ENCODE measurements at regions not wholly inside any gene's neighbourhood (a gene's known extent, or its start where the extent isn't known, plus 50 kb on each side); places are given as distances from the start of the nearest gene placed in this dataset.

DNA sequence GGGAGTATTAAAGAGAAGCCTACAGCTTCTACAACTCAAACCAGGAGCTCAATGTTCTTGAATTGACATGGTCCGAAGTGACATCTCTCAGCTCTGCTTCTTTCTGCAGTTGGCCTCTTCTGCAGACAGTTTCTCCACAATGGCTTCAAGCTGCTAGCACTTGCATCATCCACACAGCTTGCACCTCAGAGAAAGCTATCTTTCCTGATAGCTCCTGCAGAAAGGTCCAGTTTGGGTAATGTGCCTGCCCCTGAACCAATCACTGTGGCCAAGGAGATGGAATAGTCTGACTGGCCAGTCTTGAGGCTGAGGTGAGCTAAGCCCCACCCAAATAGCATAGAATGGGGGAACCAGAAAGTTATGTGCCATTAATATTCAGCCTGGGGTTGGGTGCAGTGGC lies 95.8 kb upstream of the ABCA1 start:
- Histone ChIP-seq H3K4me3 (ENCODE audit: low read length) (no peak overlapping the region), H3K4me1 (ENCODE audit: insufficient read depth, low read length) (no peaks in the 10 kb centered on the region), H3K27me3 (ENCODE audit: control insufficient read depth in 1 of 2, insufficient read depth in 2 of 2, low read length in 2 of 2) (peaks cover 0 to 2% of the 10 kb centered on the region in 2 experiments), H3K36me3 (ENCODE audit: insufficient read depth, low read length) (no peaks in the 10 kb centered on the region), H3K27ac (ENCODE audit: low read depth in 1 of 2, low read length in 2 of 2) (no peak overlapping the region), H3K9me3 (ENCODE audit: control insufficient read depth in 1 of 2, insufficient read depth in 1 of 2, low read length in 2 of 2) (no peaks in the 10 kb centered on the region)
- Mint-ChIP-seq H3K27me3 (no peaks in the 10 kb centered on the region), H3K9me3 (no peaks in the 10 kb centered on the region), H3K36me3 (ENCODE audit: low read depth) (no peaks in the 10 kb centered on the region), H3K4me1 (ENCODE audit: low read depth) (no peaks in the 10 kb centered on the region), H3K4me3 (no peak overlapping the region), H3K27ac (no peak overlapping the region)
- CTCF ChIA-PET = no interaction called here
- TF ChIP-seq, protein P1, sequence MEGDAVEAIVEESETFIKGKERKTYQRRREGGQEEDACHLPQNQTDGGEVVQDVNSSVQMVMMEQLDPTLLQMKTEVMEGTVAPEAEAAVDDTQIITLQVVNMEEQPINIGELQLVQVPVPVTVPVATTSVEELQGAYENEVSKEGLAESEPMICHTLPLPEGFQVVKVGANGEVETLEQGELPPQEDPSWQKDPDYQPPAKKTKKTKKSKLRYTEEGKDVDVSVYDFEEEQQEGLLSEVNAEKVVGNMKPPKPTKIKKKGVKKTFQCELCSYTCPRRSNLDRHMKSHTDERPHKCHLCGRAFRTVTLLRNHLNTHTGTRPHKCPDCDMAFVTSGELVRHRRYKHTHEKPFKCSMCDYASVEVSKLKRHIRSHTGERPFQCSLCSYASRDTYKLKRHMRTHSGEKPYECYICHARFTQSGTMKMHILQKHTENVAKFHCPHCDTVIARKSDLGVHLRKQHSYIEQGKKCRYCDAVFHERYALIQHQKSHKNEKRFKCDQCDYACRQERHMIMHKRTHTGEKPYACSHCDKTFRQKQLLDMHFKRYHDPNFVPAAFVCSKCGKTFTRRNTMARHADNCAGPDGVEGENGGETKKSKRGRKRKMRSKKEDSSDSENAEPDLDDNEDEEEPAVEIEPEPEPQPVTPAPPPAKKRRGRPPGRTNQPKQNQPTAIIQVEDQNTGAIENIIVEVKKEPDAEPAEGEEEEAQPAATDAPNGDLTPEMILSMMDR (IDR thresholded peaks at IDR 0.05) = no peak
- POLR2A ChIA-PET = no interaction called here
- ATAC-seq (ENCODE audit: poor library complexity) (no peak), DNase-seq (no peak)
- intact Hi-C loops (cut with DNase I, micrococcal nuclease) = no loop called here

DNA sequence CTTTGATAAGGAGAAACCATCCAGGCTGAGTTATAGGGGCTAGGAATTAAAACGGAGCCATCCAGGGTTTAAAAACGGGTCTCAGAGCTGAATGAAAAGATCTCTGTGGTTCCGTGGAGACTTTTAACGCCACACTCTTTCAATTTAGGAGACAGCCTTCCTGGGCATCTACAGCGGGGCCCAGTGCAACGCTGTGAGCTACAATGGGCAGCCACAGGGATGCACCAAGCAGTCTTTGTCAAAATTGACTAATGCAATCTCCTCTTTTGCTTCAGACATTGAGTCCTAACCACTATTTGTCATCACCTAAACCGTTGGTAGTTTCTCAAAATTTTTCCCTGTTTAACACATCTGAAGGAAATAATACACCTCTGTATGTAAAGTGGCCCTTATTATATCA lies 96.6 kb upstream of the ABCA1 start:
- peaks cover 0 to under 1% of the 10 kb centered on the region in 2 experiments for H3K27me3 ChIP-seq (ENCODE audit: control insufficient read depth in 1 of 2, insufficient read depth in 2 of 2, low read length in 2 of 2)
- Mint-ChIP-seq H3K36me3 (ENCODE audit: low read depth) (no peaks in the 10 kb centered on the region), H3K27me3 (no peaks in the 10 kb centered on the region), H3K27ac (no peak overlapping the region), H3K9me3 (no peaks in the 10 kb centered on the region), H3K4me1 (ENCODE audit: low read depth) (no peaks in the 10 kb centered on the region), H3K4me3 (no peak overlapping the region)
- no peaks in the 10 kb centered on the region for H3K36me3 ChIP-seq (ENCODE audit: insufficient read depth, low read length)
- H3K9me3 ChIP-seq (ENCODE audit: control insufficient read depth in 1 of 2, insufficient read depth in 1 of 2, low read length in 2 of 2) = no peaks in the 10 kb centered on the region
- POLR2A ChIA-PET = no interaction called here
- ATAC-seq (ENCODE audit: poor library complexity) = no peak
- no peak for DNase-seq
- TF ChIP-seq, protein P1 (IDR thresholded peaks at IDR 0.05) = no peak
- CTCF ChIA-PET = no interaction called here
- no peaks in the 10 kb centered on the region for H3K4me1 ChIP-seq (ENCODE audit: insufficient read depth, low read length)
- intact Hi-C loops (cut with DNase I, micrococcal nuclease) = no loop called here
- no peak overlapping the region for H3K4me3 ChIP-seq (ENCODE audit: low read length)
- no peak overlapping the region for H3K27ac ChIP-seq (ENCODE audit: low read depth in 1 of 2, low read length in 2 of 2)

DNA sequence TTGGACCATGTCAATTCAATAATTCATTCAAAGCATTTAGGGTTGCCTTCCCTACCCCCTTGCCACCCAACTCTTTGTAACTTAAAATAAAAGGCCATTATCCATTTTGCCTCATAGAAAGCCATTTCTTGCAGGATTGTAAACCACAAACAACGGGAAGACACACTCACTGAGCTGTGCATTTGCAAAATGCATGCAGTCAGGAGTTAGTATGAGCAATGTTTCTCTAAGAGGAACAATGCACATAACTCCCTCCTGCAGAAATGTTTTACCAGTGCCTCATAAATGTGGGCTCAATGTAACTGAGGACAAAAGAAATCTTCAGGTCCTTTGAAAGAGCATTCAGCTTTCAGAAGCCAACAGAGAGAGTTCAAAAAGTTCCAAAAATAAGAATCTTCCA lies 98.5 kb upstream of the ABCA1 start:
- intact Hi-C loops (cut with DNase I, micrococcal nuclease) = no loop called here
- H3K9me3 ChIP-seq (ENCODE audit: control insufficient read depth in 1 of 2, insufficient read depth in 1 of 2, low read length in 2 of 2) = no peaks in the 10 kb centered on the region
- DNase-seq (no peak), ATAC-seq (ENCODE audit: poor library complexity) (no peak)
- no peak overlapping the region for H3K4me3 ChIP-seq (ENCODE audit: low read length)
- H3K27ac ChIP-seq (ENCODE audit: low read depth in 1 of 2, low read length in 2 of 2) = no peak overlapping the region
- H3K4me1 ChIP-seq (ENCODE audit: insufficient read depth, low read length) = no peaks in the 10 kb centered on the region
- no peaks in the 10 kb centered on the region for H3K9me3 Mint-ChIP-seq
- CTCF ChIA-PET = no interaction called here
- TF ChIP-seq, protein P1 (IDR thresholded peaks at IDR 0.05) = no peak
- POLR2A ChIA-PET = no interaction called here
- H3K36me3 Mint-ChIP-seq (ENCODE audit: low read depth) = no peaks in the 10 kb centered on the region
- H3K27ac Mint-ChIP-seq = no peak overlapping the region
- H3K4me1 Mint-ChIP-seq (ENCODE audit: low read depth) = no peaks in the 10 kb centered on the region
- no peaks in the 10 kb centered on the region for H3K27me3 Mint-ChIP-seq
- no peaks in the 10 kb centered on the region for H3K36me3 ChIP-seq (ENCODE audit: insufficient read depth, low read length)
- H3K27me3 ChIP-seq (ENCODE audit: control insufficient read depth in 1 of 2, insufficient read depth in 2 of 2, low read length in 2 of 2) = no peaks in the 10 kb centered on the region
- H3K4me3 Mint-ChIP-seq = no peak overlapping the region
